ENCODE measurements at regions not wholly inside any gene's neighbourhood (a gene's known extent, or its start where the extent isn't known, plus 50 kb on each side); places are given as distances from the start of the nearest gene placed in this dataset.

DNA sequence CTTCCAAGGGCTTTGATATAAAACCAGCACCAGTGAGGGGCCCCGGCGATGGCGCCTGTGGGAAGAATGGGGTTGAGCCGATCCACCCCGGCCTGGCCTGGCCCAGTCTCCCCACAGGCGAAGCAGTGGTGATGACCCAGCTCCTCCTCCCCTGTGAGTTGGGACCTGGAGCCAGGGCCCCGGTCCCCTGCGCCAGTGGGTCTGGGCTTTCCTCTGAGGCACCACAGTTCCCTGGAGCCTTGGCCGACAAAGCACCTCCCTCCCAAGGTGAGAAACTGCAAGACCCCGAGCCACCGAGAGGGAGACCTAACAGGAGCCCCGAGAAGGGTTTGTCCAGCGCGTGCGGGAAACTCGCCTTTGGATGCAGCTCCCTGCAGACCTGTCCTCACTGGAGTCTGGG is 942.9 kb downstream of the BRD1 start:
- no peak overlapping the region for H3K9ac ChIP-seq (ENCODE audit: insufficient read length)
- no peak for TF ChIP-seq EZH2 (IDR thresholded peaks at IDR 0.05)
- TF ChIP-seq FOXP2 (optimal IDR thresholded peaks at IDR 0.05; ENCODE audit: control extremely low read depth, extremely low read length, insufficient read depth) = no peak
- no peak for TF ChIP-seq POLR2AphosphoS5 (IDR thresholded peaks at IDR 0.05; ENCODE audit: borderline replicate concordance, low read depth, low read length)
- H3K4me3 ChIP-seq = no peak overlapping the region
- no peak overlapping the region for H3K27ac ChIP-seq
- H3K9me3 ChIP-seq (ENCODE audit: low read depth, low read length) = no peaks in the 10 kb centered on the region
- DNase-seq (ENCODE audit: low read depth, low spot score) = no peak
- H3K36me3 ChIP-seq (ENCODE audit: insufficient read depth, low read length) = no peaks in the 10 kb centered on the region

DNA sequence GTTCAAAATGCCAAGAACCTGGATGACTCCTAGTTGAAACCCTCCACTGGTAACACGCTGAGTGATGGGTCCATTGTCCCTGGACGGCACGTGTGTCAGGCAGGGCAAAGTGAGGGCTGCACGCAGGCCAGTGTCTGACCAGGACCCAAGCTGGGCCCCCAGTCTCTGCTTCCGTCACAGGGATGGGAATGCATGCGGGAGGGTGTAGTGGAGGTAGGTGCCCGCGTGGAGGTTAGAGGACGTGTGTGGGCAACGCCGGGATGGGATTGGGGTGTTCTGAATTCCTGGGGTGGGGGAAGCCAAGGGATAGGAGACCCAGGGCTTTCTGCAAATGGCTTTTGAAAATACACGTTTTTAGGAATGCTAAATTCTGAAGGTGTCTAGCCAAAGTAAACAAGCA is 943.3 kb downstream of the BRD1 start:
- H3K36me3 ChIP-seq (ENCODE audit: insufficient read depth, low read length) = no peaks in the 10 kb centered on the region
- TF ChIP-seq FOXP2 (optimal IDR thresholded peaks at IDR 0.05; ENCODE audit: control extremely low read depth, extremely low read length, insufficient read depth) (no peak), EZH2 (IDR thresholded peaks at IDR 0.05) (no peak), POLR2AphosphoS5 (IDR thresholded peaks at IDR 0.05; ENCODE audit: borderline replicate concordance, low read depth, low read length) (no peak)
- no peak overlapping the region for H3K27ac ChIP-seq
- H3K9me3 ChIP-seq (ENCODE audit: low read depth, low read length) = no peaks in the 10 kb centered on the region
- H3K9ac ChIP-seq (ENCODE audit: insufficient read length) = no peak overlapping the region
- no peak overlapping the region for H3K4me3 ChIP-seq
- DNase-seq (ENCODE audit: low read depth, low spot score) = no peak

DNA sequence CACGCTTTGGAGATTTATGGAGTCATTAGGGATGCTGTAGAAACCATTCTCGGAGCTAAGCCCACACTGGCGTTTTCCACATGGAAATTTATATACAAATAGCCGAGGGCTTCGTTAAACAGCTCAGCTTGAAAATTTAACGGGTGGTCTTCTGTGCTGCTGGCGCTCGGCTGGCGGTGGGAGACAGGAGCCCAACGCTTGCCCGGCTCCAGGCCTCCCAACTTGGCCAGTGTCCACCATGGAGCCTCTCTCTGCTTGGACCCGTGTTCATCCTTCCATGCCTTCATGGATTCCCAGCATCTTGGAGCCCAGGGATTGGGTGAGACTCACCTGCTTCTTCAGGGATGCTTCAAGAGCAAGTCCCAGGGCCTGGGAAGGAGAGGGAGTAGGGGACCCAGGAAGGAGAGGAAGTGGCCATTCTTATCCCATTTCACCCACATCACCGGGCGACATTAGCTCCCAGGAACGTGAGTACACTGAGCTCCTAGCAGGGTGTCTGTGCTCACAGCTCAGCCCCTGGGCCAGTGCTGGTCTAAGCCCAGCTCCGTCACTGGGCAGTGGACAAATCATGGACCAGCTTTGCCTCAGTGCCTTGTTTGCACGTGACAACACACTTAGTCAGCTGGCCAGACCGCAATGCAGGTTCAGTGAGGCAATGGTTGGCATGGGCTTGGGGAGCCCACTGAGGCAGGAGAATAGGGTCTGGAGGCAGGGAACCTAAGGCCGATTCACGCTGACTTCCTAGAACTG is 944.3 kb downstream of the BRD1 start:
- Histone ChIP-seq H3K9ac (ENCODE audit: insufficient read length) (no peak overlapping the region), H3K4me3 (no peak overlapping the region), H3K9me3 (ENCODE audit: low read depth, low read length) (no peaks in the 10 kb centered on the region), H3K36me3 (ENCODE audit: insufficient read depth, low read length) (no peaks in the 10 kb centered on the region), H3K27ac (no peak overlapping the region)
- no peak for DNase-seq (ENCODE audit: low read depth, low spot score)
- TF ChIP-seq FOXP2 (optimal IDR thresholded peaks at IDR 0.05; ENCODE audit: control extremely low read depth, extremely low read length, insufficient read depth) = no peak
- TF ChIP-seq EZH2 (IDR thresholded peaks at IDR 0.05) = no peak
- no peak for TF ChIP-seq POLR2AphosphoS5 (IDR thresholded peaks at IDR 0.05; ENCODE audit: borderline replicate concordance, low read depth, low read length)

DNA sequence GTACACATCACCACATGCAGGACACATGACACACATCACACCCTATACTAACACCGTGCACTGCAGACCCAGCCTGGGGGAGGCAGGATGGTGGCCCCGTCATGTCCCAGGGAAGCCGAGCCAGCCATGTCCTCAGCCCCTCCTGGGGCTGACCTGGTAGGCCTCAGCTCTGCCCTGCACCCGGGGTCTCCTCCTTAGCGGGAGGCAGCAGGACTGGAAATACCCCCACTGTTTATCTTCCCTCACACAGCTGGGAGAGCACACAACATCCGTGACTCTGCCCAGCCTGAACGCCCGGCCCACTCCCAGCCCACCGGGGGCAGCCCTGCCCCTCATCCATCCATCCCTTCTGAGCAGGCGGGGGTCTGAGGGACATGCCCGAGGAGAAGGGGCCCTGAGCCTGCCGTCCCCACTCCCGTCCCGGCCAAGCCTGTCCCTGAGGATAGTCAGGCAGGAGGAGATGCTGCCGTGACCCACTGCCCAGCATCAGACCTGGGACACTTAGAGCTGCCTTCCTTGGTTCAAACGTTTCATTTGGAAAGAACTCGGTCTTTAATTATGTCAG is 945.0 kb downstream of the BRD1 start:
- no peak for DNase-seq (ENCODE audit: low read depth, low spot score)
- TF ChIP-seq POLR2AphosphoS5 (IDR thresholded peaks at IDR 0.05; ENCODE audit: borderline replicate concordance, low read depth, low read length) (no peak), EZH2 (IDR thresholded peaks at IDR 0.05) (no peak), FOXP2 (optimal IDR thresholded peaks at IDR 0.05; ENCODE audit: control extremely low read depth, extremely low read length, insufficient read depth) (no peak)
- no peak overlapping the region for H3K4me3 ChIP-seq
- H3K27ac ChIP-seq = no peak overlapping the region
- no peaks in the 10 kb centered on the region for H3K36me3 ChIP-seq (ENCODE audit: insufficient read depth, low read length)
- no peak overlapping the region for H3K9ac ChIP-seq (ENCODE audit: insufficient read length)
- H3K9me3 ChIP-seq (ENCODE audit: low read depth, low read length) = no peaks in the 10 kb centered on the region

DNA sequence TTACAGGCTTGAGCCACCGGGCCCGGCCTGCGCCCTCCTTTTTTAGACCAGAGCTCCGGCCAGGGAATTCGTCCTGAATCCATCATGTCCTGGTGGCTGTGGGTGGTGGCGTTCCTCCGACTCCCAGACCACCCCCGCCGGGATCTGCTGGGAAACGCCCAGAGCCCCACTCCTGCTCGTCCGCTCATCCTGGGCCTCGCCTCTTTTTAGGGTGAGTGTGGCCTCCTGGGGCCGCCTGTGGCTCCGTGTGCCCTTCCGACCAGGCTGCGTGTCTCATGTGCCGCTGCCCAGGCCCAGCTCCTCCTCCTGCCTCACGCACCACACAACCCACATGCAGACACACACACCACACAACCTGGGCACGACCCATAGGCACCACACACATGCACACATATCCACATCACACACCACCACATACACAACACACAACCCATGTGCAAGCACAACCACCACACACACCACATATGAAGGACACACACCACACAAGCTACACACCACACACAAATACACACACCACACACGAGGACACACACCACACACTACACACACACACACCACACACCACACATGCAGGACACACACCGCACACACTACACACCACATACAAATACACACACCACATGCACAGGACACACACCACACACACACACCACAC is 946.2 kb downstream of the BRD1 start:
- TF ChIP-seq POLR2AphosphoS5 (IDR thresholded peaks at IDR 0.05; ENCODE audit: borderline replicate concordance, low read depth, low read length) (no peak), EZH2 (IDR thresholded peaks at IDR 0.05) (no peak)
- H3K4me3 ChIP-seq = no peak overlapping the region
- no peak overlapping the region for H3K27ac ChIP-seq
- H3K9me3 ChIP-seq (ENCODE audit: low read depth, low read length) = no peaks in the 10 kb centered on the region
- no peaks in the 10 kb centered on the region for H3K36me3 ChIP-seq (ENCODE audit: insufficient read depth, low read length)
- DNase-seq (ENCODE audit: low read depth, low spot score) = no peak
- no peak overlapping the region for H3K9ac ChIP-seq (ENCODE audit: insufficient read length)

DNA sequence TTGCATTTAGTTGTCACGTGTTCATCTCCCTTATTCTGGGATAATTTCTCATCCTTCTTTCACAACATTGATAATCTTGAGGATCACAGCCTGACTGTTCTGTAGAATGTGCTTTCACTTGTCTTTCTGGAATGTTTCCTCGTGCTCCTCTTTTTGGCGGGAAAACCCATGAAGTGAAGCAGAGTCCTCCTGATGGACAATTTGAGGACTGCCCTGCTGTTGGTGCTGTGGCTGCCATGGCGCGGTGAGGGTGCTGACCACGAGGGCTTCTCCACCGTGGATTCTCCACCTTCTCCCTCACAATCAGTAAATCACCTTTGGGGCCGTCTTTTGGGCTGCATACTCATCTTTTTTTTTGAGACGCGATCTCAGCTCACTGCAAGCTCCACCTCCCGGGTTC is 946.9 kb downstream of the BRD1 start:
- TF ChIP-seq POLR2AphosphoS5 (IDR thresholded peaks at IDR 0.05; ENCODE audit: borderline replicate concordance, low read depth, low read length) (no peak), EZH2 (IDR thresholded peaks at IDR 0.05) (no peak), FOXP2 (optimal IDR thresholded peaks at IDR 0.05; ENCODE audit: control extremely low read depth, extremely low read length, insufficient read depth) (no peak)
- Histone ChIP-seq H3K9ac (ENCODE audit: insufficient read length) (no peak overlapping the region), H3K4me3 (no peak overlapping the region), H3K9me3 (ENCODE audit: low read depth, low read length) (no peaks in the 10 kb centered on the region), H3K27ac (no peak overlapping the region), H3K36me3 (ENCODE audit: insufficient read depth, low read length) (no peaks in the 10 kb centered on the region)
- no peak for DNase-seq (ENCODE audit: low read depth, low spot score)

DNA sequence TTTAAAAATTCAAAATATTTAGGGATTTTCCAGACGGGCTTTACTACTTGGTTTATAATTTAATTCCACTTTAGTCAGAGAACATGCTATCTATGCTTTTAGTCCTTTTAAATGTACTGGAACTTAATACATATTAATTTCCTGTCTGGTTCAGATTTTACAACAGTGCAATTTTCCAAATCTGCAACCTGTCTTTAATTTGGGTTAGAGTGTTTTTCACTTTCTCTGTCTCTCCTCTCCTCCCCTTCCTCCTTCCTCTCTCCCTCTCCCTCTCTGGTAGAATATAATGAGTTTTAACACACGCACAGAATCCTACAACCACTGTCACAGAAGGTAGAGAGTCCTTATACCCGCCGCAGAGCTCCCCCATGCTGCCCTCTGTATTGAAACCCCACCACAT is 950.7 kb downstream of the BRD1 start:
- Histone ChIP-seq H3K27ac (peak overlapping the region; percentile 96), H3K9ac (ENCODE audit: insufficient read length) (peak overlapping the region; percentile 46), H3K36me3 (ENCODE audit: insufficient read depth, low read length) (no peaks in the 10 kb centered on the region), H3K4me3 (peak overlapping the region; percentile 60), H3K9me3 (ENCODE audit: low read depth, low read length) (no peaks in the 10 kb centered on the region)
- peak; percentile 81 for DNase-seq (ENCODE audit: low read depth, low spot score)
- TF ChIP-seq EZH2 (IDR thresholded peaks at IDR 0.05) (no peak), FOXP2 (optimal IDR thresholded peaks at IDR 0.05; ENCODE audit: control extremely low read depth, extremely low read length, insufficient read depth) (no peak), POLR2AphosphoS5 (IDR thresholded peaks at IDR 0.05; ENCODE audit: borderline replicate concordance, low read depth, low read length) (no peak; the same call in 1 of the 2 replicates)

DNA sequence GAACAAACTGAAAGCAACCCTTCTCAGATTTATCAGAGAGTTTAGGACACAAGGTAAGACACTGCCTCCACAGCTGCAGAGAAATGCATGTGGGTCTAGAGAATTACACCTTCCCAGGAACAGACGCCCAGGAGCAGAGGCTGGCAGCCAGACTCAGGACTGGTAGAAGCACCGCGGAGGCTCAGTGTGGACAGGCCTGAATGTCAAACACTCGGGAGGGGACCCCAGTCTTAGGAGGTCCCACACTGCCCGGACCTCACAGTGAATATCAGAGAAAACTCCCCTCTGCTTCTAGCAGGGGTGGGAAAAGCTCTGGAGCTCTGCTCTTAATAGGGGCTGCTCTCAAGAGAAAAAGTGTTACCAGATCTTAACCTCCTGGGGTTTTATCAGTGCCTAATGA is 952.7 kb downstream of the BRD1 start:
- DNase-seq (ENCODE audit: low read depth, low spot score) = no peak
- no peaks in the 10 kb centered on the region for H3K36me3 ChIP-seq (ENCODE audit: insufficient read depth, low read length)
- H3K9ac ChIP-seq (ENCODE audit: insufficient read length) = peak overlapping the region; percentile 54
- H3K4me3 ChIP-seq = no peak overlapping the region
- TF ChIP-seq EZH2 (IDR thresholded peaks at IDR 0.05) (no peak), POLR2AphosphoS5 (IDR thresholded peaks at IDR 0.05; ENCODE audit: borderline replicate concordance, low read depth, low read length) (no peak), FOXP2 (optimal IDR thresholded peaks at IDR 0.05; ENCODE audit: control extremely low read depth, extremely low read length, insufficient read depth) (no peak)
- no peaks in the 10 kb centered on the region; the same call in 1 of the 2 replicates for H3K9me3 ChIP-seq (ENCODE audit: low read depth, low read length)
- H3K27ac ChIP-seq = peak overlapping the region; percentile 96
